ENCODE measurements at regions not wholly inside any gene's neighbourhood (a gene's known extent, or its start where the extent isn't known, plus 50 kb on each side); places are given as distances from the start of the nearest gene placed in this dataset.

GRCh38 chr18:34493099-34493544, 217.0 kb upstream of the DTNA start (continued):
- 0 out of 2 replicates have a peak, but pooled peaks have one; percentile 13 for TF ChIP-seq ARID4A (CRISPR knock-in tag; IDR thresholded peaks at IDR 0.05; ENCODE audit: borderline replicate concordance)
- TF ChIP-seq ETV5 (CRISPR knock-in tag; IDR thresholded peaks at IDR 0.05; ENCODE audit: borderline replicate concordance): peak; percentile 31; the same call in 1 of the 2 replicates
- TF ChIP-seq PTBP1 (IDR thresholded peaks at IDR 0.05; ENCODE audit: low read depth, low read length, poor library complexity, severe bottlenecking): no peak
- no peak for TF ChIP-seq RXRA (CRISPR knock-in tag; IDR thresholded peaks at IDR 0.05)
- peak; percentile 57 for TF ChIP-seq FOSL2 (CRISPR knock-in tag; IDR thresholded peaks at IDR 0.05)
- peak; percentile 58; the same call in 1 of the 2 replicates for TF ChIP-seq ATF3 (CRISPR knock-in tag; IDR thresholded peaks at IDR 0.05)
- no peak for TF ChIP-seq HOXA9 (CRISPR knock-in tag; IDR thresholded peaks at IDR 0.05; ENCODE audit: borderline replicate concordance)
- no peak for TF ChIP-seq TEAD3 (CRISPR knock-in tag; optimal IDR thresholded peaks at IDR 0.05; ENCODE audit: borderline replicate concordance)
- TF ChIP-seq ZNF30 (CRISPR knock-in tag; IDR thresholded peaks at IDR 0.05): no peak
- TF ChIP-seq RARG (CRISPR knock-in tag; IDR thresholded peaks at IDR 0.05; ENCODE audit: low read depth): no peak
- TF ChIP-seq NFAT5 (CRISPR knock-in tag; IDR thresholded peaks at IDR 0.05): no peak
- no peak for TF ChIP-seq ZNF446 (CRISPR knock-in tag; IDR thresholded peaks at IDR 0.05)
- TF ChIP-seq MBNL3 (CRISPR knock-in tag; conservative IDR thresholded peaks at IDR 0.05): no peak
- TF ChIP-seq TMF1 (CRISPR knock-in tag; IDR thresholded peaks at IDR 0.05; ENCODE audit: low read depth): no peak
- peak; percentile 16; the same call in 1 of the 2 replicates for TF ChIP-seq MYPOP (CRISPR knock-in tag; IDR thresholded peaks at IDR 0.05)
- TF ChIP-seq ZNF367 (CRISPR knock-in tag; IDR thresholded peaks at IDR 0.05; ENCODE audit: borderline replicate concordance): no peak
- TF ChIP-seq THAP7 (CRISPR knock-in tag; IDR thresholded peaks at IDR 0.05): no peak
